ENCODE measurements at regions not wholly inside any gene's neighbourhood (a gene's known extent, or its start where the extent isn't known, plus 50 kb on each side); places are given as distances from the start of the nearest gene placed in this dataset.

GRCh38 chr15:31740203-31740602 lies 290.1 kb upstream of the CHRNA7 start:
- Mint-ChIP-seq H3K27me3 (ENCODE audit: low read depth) (no peaks in the 10 kb centered on the region), H3K9me3 (peaks cover 9% of the 10 kb centered on the region), H3K27ac (no peak overlapping the region), H3K36me3 (ENCODE audit: low read depth) (no peaks in the 10 kb centered on the region), H3K4me1 (ENCODE audit: low read depth) (no peaks in the 10 kb centered on the region), H3K4me3 (no peak overlapping the region)
- DNase-seq (ENCODE audit: low spot score): no peak

- Mint-ChIP-seq H3K36me3 (ENCODE audit: low read depth) (no peaks in the 10 kb centered on the region), H3K9me3 (peaks cover 5% of the 10 kb centered on the region), H3K27ac (no peak overlapping the region), H3K4me3 (no peak overlapping the region), H3K4me1 (ENCODE audit: low read depth) (no peaks in the 10 kb centered on the region), H3K27me3 (ENCODE audit: low read depth) (peaks cover 5% of the 10 kb centered on the region)
- DNase-seq (ENCODE audit: low spot score): no peak
Observed at GRCh38 chr15:31745841-31746240, 284.5 kb upstream of the CHRNA7 start.

GRCh38 chr15:31752065-31752762 lies 278.1 kb upstream of the CHRNA7 start:
- DNase-seq (ENCODE audit: low spot score): no peak
- H3K4me1 Mint-ChIP-seq (ENCODE audit: low read depth): no peaks in the 10 kb centered on the region
- no peak overlapping the region for H3K27ac Mint-ChIP-seq
- no peaks in the 10 kb centered on the region for H3K36me3 Mint-ChIP-seq (ENCODE audit: low read depth)
- H3K9me3 Mint-ChIP-seq: no peaks in the 10 kb centered on the region
- H3K27me3 Mint-ChIP-seq (ENCODE audit: low read depth): peaks cover 5% of the 10 kb centered on the region
- H3K4me3 Mint-ChIP-seq: no peak overlapping the region

- no peak overlapping the region for H3K27ac Mint-ChIP-seq
- H3K27me3 Mint-ChIP-seq (ENCODE audit: low read depth): peaks cover 2% of the 10 kb centered on the region
- H3K9me3 Mint-ChIP-seq: no peaks in the 10 kb centered on the region
- no peaks in the 10 kb centered on the region for H3K36me3 Mint-ChIP-seq (ENCODE audit: low read depth)
- no peaks in the 10 kb centered on the region for H3K4me1 Mint-ChIP-seq (ENCODE audit: low read depth)
- DNase-seq (ENCODE audit: low spot score): no peak
- no peak overlapping the region for H3K4me3 Mint-ChIP-seq
Observed at GRCh38 chr15:31752905-31753304, 277.4 kb upstream of the CHRNA7 start.

GRCh38 chr15:31758126-31758525 lies 272.2 kb upstream of the CHRNA7 start:
- Mint-ChIP-seq H3K27me3 (ENCODE audit: low read depth) (peaks cover 8% of the 10 kb centered on the region), H3K9me3 (no peaks in the 10 kb centered on the region), H3K4me3 (no peak overlapping the region), H3K27ac (no peak overlapping the region), H3K4me1 (ENCODE audit: low read depth) (no peaks in the 10 kb centered on the region), H3K36me3 (ENCODE audit: low read depth) (no peaks in the 10 kb centered on the region)
- no peak for DNase-seq (ENCODE audit: low spot score)

GRCh38 chr15:31768055-31768454 lies 262.3 kb upstream of the CHRNA7 start:
- H3K9me3 Mint-ChIP-seq: no peaks in the 10 kb centered on the region
- H3K27ac Mint-ChIP-seq: no peak overlapping the region
- H3K27me3 Mint-ChIP-seq (ENCODE audit: low read depth): peaks cover 2% of the 10 kb centered on the region
- H3K4me3 Mint-ChIP-seq: no peak overlapping the region
- DNase-seq (ENCODE audit: low spot score): no peak
- H3K4me1 Mint-ChIP-seq (ENCODE audit: low read depth): no peaks in the 10 kb centered on the region
- H3K36me3 Mint-ChIP-seq (ENCODE audit: low read depth): no peaks in the 10 kb centered on the region

- Mint-ChIP-seq H3K4me3 (no peak overlapping the region), H3K36me3 (ENCODE audit: low read depth) (no peaks in the 10 kb centered on the region), H3K4me1 (ENCODE audit: low read depth) (no peaks in the 10 kb centered on the region), H3K27ac (no peak overlapping the region), H3K27me3 (ENCODE audit: low read depth) (peaks cover 2% of the 10 kb centered on the region), H3K9me3 (no peaks in the 10 kb centered on the region)
- DNase-seq (ENCODE audit: low spot score): no peak
Observed at GRCh38 chr15:31774045-31774444, 256.3 kb upstream of the CHRNA7 start.

GRCh38 chr15:31776039-31776438 lies 254.3 kb upstream of the CHRNA7 start:
- Mint-ChIP-seq H3K4me3 (no peak overlapping the region), H3K36me3 (ENCODE audit: low read depth) (no peaks in the 10 kb centered on the region), H3K27me3 (ENCODE audit: low read depth) (no peaks in the 10 kb centered on the region), H3K9me3 (no peaks in the 10 kb centered on the region), H3K27ac (no peak overlapping the region), H3K4me1 (ENCODE audit: low read depth) (no peaks in the 10 kb centered on the region)
- no peak for DNase-seq (ENCODE audit: low spot score)

- no peak overlapping the region for H3K27ac Mint-ChIP-seq
- peaks cover 2% of the 10 kb centered on the region for H3K27me3 Mint-ChIP-seq (ENCODE audit: low read depth)
- H3K36me3 Mint-ChIP-seq (ENCODE audit: low read depth): no peaks in the 10 kb centered on the region
- no peak overlapping the region for H3K4me3 Mint-ChIP-seq
- H3K4me1 Mint-ChIP-seq (ENCODE audit: low read depth): no peaks in the 10 kb centered on the region
- DNase-seq (ENCODE audit: low spot score): no peak
- no peaks in the 10 kb centered on the region for H3K9me3 Mint-ChIP-seq
Observed at GRCh38 chr15:31781261-31781660, 249.1 kb upstream of the CHRNA7 start.

GRCh38 chr15:31782016-31782783 lies 248.1 kb upstream of the CHRNA7 start:
- Mint-ChIP-seq H3K4me3 (no peak overlapping the region), H3K9me3 (no peaks in the 10 kb centered on the region), H3K27me3 (ENCODE audit: low read depth) (peaks cover 2% of the 10 kb centered on the region), H3K36me3 (ENCODE audit: low read depth) (no peaks in the 10 kb centered on the region), H3K4me1 (ENCODE audit: low read depth) (no peaks in the 10 kb centered on the region), H3K27ac (no peak overlapping the region)
- DNase-seq (ENCODE audit: low spot score): no peak

- DNase-seq (ENCODE audit: low spot score): no peak
- Mint-ChIP-seq H3K4me3 (no peak overlapping the region), H3K27ac (no peak overlapping the region), H3K4me1 (ENCODE audit: low read depth) (no peaks in the 10 kb centered on the region), H3K9me3 (no peaks in the 10 kb centered on the region), H3K36me3 (ENCODE audit: low read depth) (no peaks in the 10 kb centered on the region), H3K27me3 (ENCODE audit: low read depth) (peaks cover 2% of the 10 kb centered on the region)
Observed at GRCh38 chr15:31782951-31783350, 247.4 kb upstream of the CHRNA7 start.

- Mint-ChIP-seq H3K27ac (no peak overlapping the region), H3K4me3 (no peak overlapping the region), H3K9me3 (no peaks in the 10 kb centered on the region), H3K4me1 (ENCODE audit: low read depth) (no peaks in the 10 kb centered on the region), H3K27me3 (ENCODE audit: low read depth) (peaks cover 2% of the 10 kb centered on the region), H3K36me3 (ENCODE audit: low read depth) (no peaks in the 10 kb centered on the region)
- no peak for DNase-seq (ENCODE audit: low spot score)
Observed at GRCh38 chr15:31786360-31786759, 244.0 kb upstream of the CHRNA7 start.

GRCh38 chr15:31788104-31788503 lies 242.2 kb upstream of the CHRNA7 start:
- H3K27me3 Mint-ChIP-seq (ENCODE audit: low read depth): peaks cover 2% of the 10 kb centered on the region
- H3K4me1 Mint-ChIP-seq (ENCODE audit: low read depth): no peaks in the 10 kb centered on the region
- DNase-seq (ENCODE audit: low spot score): no peak
- no peak overlapping the region for H3K27ac Mint-ChIP-seq
- no peak overlapping the region for H3K4me3 Mint-ChIP-seq
- H3K36me3 Mint-ChIP-seq (ENCODE audit: low read depth): no peaks in the 10 kb centered on the region
- no peaks in the 10 kb centered on the region for H3K9me3 Mint-ChIP-seq

GRCh38 chr15:31792611-31793199 lies 237.6 kb upstream of the CHRNA7 start:
- H3K36me3 Mint-ChIP-seq (ENCODE audit: low read depth): no peaks in the 10 kb centered on the region
- no peak overlapping the region for H3K27ac Mint-ChIP-seq
- H3K4me1 Mint-ChIP-seq (ENCODE audit: low read depth): no peaks in the 10 kb centered on the region
- no peak for DNase-seq (ENCODE audit: low spot score)
- no peaks in the 10 kb centered on the region for H3K27me3 Mint-ChIP-seq (ENCODE audit: low read depth)
- H3K4me3 Mint-ChIP-seq: no peak overlapping the region
- no peaks in the 10 kb centered on the region for H3K9me3 Mint-ChIP-seq

Measured in T-helper 2 cell treated with Interferon-gamma antibody and Interleukin-4, amounts not matched to agents 5 μg/mL and 100 μg/mL, for 36 hours (primary cell).